ENCODE measurements at regions not wholly inside any gene's neighbourhood (a gene's known extent, or its start where the extent isn't known, plus 50 kb on each side); places are given as distances from the start of the nearest gene placed in this dataset.

GRCh38 chr1:191852907-191853306 lies 305.4 kb upstream of the RGS18 start:
- Histone ChIP-seq H3K36me3 (no peaks in the 10 kb centered on the region), H3K27ac (no peak overlapping the region), H3K4me1 (no peaks in the 10 kb centered on the region), H3K27me3 (no peaks in the 10 kb centered on the region), H3K9me3 (no peaks in the 10 kb centered on the region), H3K4me3 (no peak overlapping the region)
- ATAC-seq (no peak), DNase-seq (no peak)
- TF ChIP-seq CTCF (IDR thresholded peaks at IDR 0.05) = no peak
- intact Hi-C loops (cut with DNase I) = no loop called here

- Histone ChIP-seq H3K9me3 (no peaks in the 10 kb centered on the region), H3K4me3 (no peak overlapping the region), H3K27me3 (no peaks in the 10 kb centered on the region), H3K36me3 (no peaks in the 10 kb centered on the region), H3K4me1 (no peaks in the 10 kb centered on the region), H3K27ac (no peak overlapping the region)
- intact Hi-C loops (cut with DNase I) = no loop called here
- ATAC-seq (no peak), DNase-seq (no peak)
- TF ChIP-seq CTCF (IDR thresholded peaks at IDR 0.05) = no peak
Measured at GRCh38 chr1:191857600-191857999, 300.7 kb upstream of the RGS18 start.

GRCh38 chr1:191865479-191865878 lies 292.8 kb upstream of the RGS18 start:
- ATAC-seq = no peak
- Histone ChIP-seq H3K4me3 (no peak overlapping the region), H3K27ac (no peak overlapping the region), H3K27me3 (no peaks in the 10 kb centered on the region), H3K36me3 (no peaks in the 10 kb centered on the region), H3K9me3 (no peaks in the 10 kb centered on the region), H3K4me1 (no peaks in the 10 kb centered on the region)
- no peak for DNase-seq
- no peak for TF ChIP-seq CTCF (IDR thresholded peaks at IDR 0.05)
- intact Hi-C loops (cut with DNase I) = no loop called here

GRCh38 chr1:191866155-191866554 lies 292.1 kb upstream of the RGS18 start:
- Histone ChIP-seq H3K36me3 (no peaks in the 10 kb centered on the region), H3K27ac (no peak overlapping the region), H3K9me3 (no peaks in the 10 kb centered on the region), H3K4me3 (no peak overlapping the region), H3K27me3 (no peaks in the 10 kb centered on the region), H3K4me1 (no peaks in the 10 kb centered on the region)
- intact Hi-C loops (cut with DNase I) = no loop called here
- ATAC-seq = no peak
- no peak for DNase-seq
- TF ChIP-seq CTCF (IDR thresholded peaks at IDR 0.05) = no peak

- Histone ChIP-seq H3K27me3 (no peaks in the 10 kb centered on the region), H3K27ac (no peak overlapping the region), H3K9me3 (no peaks in the 10 kb centered on the region), H3K4me3 (no peak overlapping the region), H3K4me1 (no peaks in the 10 kb centered on the region), H3K36me3 (no peaks in the 10 kb centered on the region)
- no peak for TF ChIP-seq CTCF (IDR thresholded peaks at IDR 0.05)
- DNase-seq = no peak
- ATAC-seq = no peak
- intact Hi-C loops (cut with DNase I) = no loop called here
Measured at GRCh38 chr1:191869790-191870312, 288.4 kb upstream of the RGS18 start.

- intact Hi-C loops (cut with DNase I) = no loop called here
- Histone ChIP-seq H3K36me3 (no peaks in the 10 kb centered on the region), H3K4me3 (no peak overlapping the region), H3K27me3 (no peaks in the 10 kb centered on the region), H3K9me3 (no peaks in the 10 kb centered on the region), H3K27ac (no peak overlapping the region), H3K4me1 (no peaks in the 10 kb centered on the region)
- DNase-seq (no peak), ATAC-seq (no peak)
- no peak for TF ChIP-seq CTCF (IDR thresholded peaks at IDR 0.05)
Measured at GRCh38 chr1:191870490-191870889, 287.8 kb upstream of the RGS18 start.
